Testis (tissue), 2 donors: ENCODE measurements at regions not wholly inside any gene's neighbourhood (a gene's known extent, or its start where the extent isn't known, plus 50 kb on each side); places are given as distances from the start of the nearest gene placed in this dataset.

Source experiments
- DNase-seq: peaks from one replicate; pipeline ENCODE4 v3.0.0-alpha.2; 2019
- H3K27ac ChIP-seq, 2 donors: fragments of 200-600 bp; sonication (generic); one replicate each; pipeline ENCODE4 v1.5.1; 2019
- H3K27me3 ChIP-seq: fragments of 200-600 bp; sonication (generic); one replicate; pipeline ENCODE4 v1.5.1; 2019
- H3K36me3 ChIP-seq: fragments of 200-600 bp; sonication (generic); one replicate; pipeline ENCODE4 v1.5.1; 2017; ENCODE audit warnings: low read depth; ENCODE audit errors: missing control alignments
- H3K4me1 ChIP-seq: fragments of 200-600 bp; sonication (generic); one replicate; pipeline ENCODE4 v1.5.1; 2019
- H3K4me3 ChIP-seq, 2 donors: fragments of 200-600 bp; sonication (generic); one replicate each; pipeline ENCODE4 v1.5.1; 2017 to 2019
- H3K9me3 ChIP-seq: fragments of 200-600 bp; sonication (generic); one replicate; pipeline ENCODE4 v1.5.1; 2017
- POLR2A ChIP-seq: fragments of 450-650 bp; IDR thresholded peaks from one replicate; pipeline ENCODE4 v1.6.1; 2017; ENCODE audit warnings: antibody characterized with exemption, mild to moderate bottlenecking, moderate library complexity
- WGBS, 2 donors: methylation state at CpG; one replicate each; pipeline ENCODE4 v1.1.5; 2018; 5-methylcytosine and 5-hydroxymethylcytosine counted together
- intact Hi-C: fragments of 100-400 bp; cut with DNase I; formaldehyde crosslinking; loops from one replicate; pipeline ENCODE4 v1.15.1; 2023; ENCODE audit warnings: low total_unique reads
- TF ChIP-seq, protein P1 (sequence below), 3 experiments: fragments of 450-650 bp in 2 of 3; fragments of 200-600 bp in 1 of 3; sonication (generic) in 1 of 3; IDR thresholded peaks; one replicate each; pipeline ENCODE4 v1.5.1; 2016 to 2019; ENCODE audit warnings: antibody characterized with exemption in 3 of 3, mild to moderate bottlenecking in 2 of 3, moderate library complexity in 1 of 3

- DNase-seq, result no peak
- H3K4me3 ChIP-seq, result no peak overlapping the region
- H3K4me1 ChIP-seq, result no peaks in the 10 kb centered on the region
- TF ChIP-seq, protein P1, sequence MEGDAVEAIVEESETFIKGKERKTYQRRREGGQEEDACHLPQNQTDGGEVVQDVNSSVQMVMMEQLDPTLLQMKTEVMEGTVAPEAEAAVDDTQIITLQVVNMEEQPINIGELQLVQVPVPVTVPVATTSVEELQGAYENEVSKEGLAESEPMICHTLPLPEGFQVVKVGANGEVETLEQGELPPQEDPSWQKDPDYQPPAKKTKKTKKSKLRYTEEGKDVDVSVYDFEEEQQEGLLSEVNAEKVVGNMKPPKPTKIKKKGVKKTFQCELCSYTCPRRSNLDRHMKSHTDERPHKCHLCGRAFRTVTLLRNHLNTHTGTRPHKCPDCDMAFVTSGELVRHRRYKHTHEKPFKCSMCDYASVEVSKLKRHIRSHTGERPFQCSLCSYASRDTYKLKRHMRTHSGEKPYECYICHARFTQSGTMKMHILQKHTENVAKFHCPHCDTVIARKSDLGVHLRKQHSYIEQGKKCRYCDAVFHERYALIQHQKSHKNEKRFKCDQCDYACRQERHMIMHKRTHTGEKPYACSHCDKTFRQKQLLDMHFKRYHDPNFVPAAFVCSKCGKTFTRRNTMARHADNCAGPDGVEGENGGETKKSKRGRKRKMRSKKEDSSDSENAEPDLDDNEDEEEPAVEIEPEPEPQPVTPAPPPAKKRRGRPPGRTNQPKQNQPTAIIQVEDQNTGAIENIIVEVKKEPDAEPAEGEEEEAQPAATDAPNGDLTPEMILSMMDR (IDR thresholded peaks at IDR 0.05), result no peak
- TF ChIP-seq POLR2A, result no peak
- no peaks in the 10 kb centered on the region for H3K36me3 ChIP-seq
- H3K27me3 ChIP-seq, result no peaks in the 10 kb centered on the region
- no peak overlapping the region for H3K27ac ChIP-seq
- H3K9me3 ChIP-seq, result no peaks in the 10 kb centered on the region
- WGBS, 2 donors, result 71 to 83% methylated on average over 5 of the region's 5 CpGs
- intact Hi-C loops, result no loop called here
Observed at GRCh38 chr10:52436664-52437063, 122.6 kb downstream of the DKK1 start.

DNA sequence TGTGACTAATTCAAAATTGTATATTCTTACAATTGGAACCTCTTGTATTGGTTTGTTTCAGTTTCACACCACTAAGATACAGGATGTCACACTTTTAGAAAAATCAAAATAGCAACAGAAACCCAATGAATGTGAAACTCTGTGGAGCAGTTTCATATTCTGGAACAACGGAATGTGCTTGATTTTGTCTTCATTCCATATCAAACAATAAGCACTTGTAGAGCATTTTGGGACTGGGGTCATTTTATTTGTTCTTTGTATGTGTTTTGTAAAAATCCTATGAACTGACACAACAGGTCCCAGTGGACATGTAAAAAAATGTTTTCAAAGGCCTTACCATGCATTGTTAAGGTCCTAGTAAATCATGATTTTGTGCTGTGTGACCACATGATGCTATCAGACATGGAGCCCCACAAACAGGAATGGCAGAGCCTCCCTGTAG, 123.1 kb downstream of the DKK1 start:
- TF ChIP-seq, protein P1 (IDR thresholded peaks at IDR 0.05), result no peak
- TF ChIP-seq POLR2A, result no peak

DNA sequence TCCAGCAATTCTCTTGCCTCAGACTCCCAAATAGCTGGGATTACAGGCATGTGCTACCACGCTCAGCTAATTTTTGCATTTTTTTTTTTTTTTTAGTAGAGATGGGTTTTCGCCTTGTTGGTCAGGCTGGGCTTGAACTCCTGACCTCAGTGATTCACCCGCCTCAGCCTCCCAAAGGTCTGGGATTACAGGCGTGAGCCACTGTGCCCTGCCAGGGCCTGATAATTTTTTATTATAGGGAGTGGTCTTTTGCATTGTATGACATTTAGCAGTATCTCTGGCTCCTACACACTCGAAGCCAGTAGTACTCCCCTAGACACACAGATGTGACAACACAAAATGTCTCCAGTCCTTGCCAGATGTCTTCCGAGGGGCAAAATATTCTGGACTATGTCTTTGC, 124.0 kb downstream of the DKK1 start:
- no peaks in the 10 kb centered on the region for H3K27me3 ChIP-seq
- H3K4me3 ChIP-seq, result no peak overlapping the region
- TF ChIP-seq, protein P1 (IDR thresholded peaks at IDR 0.05), result no peak
- no peak for TF ChIP-seq POLR2A
- no peaks in the 10 kb centered on the region for H3K36me3 ChIP-seq
- intact Hi-C loops, result no loop called here
- no peaks in the 10 kb centered on the region for H3K4me1 ChIP-seq
- WGBS, 2 donors, result 82 to 92% methylated on average over 6 of the region's 6 CpGs
- H3K27ac ChIP-seq, result no peak overlapping the region
- no peak for DNase-seq
- no peaks in the 10 kb centered on the region for H3K9me3 ChIP-seq

More for the DNA sequence above, 123.1 kb downstream of the DKK1 start:
- no peak overlapping the region for H3K4me3 ChIP-seq
- H3K27me3 ChIP-seq, result no peaks in the 10 kb centered on the region
- no peaks in the 10 kb centered on the region for H3K4me1 ChIP-seq
- no peaks in the 10 kb centered on the region for H3K9me3 ChIP-seq
- H3K36me3 ChIP-seq, result no peaks in the 10 kb centered on the region
- DNase-seq, result no peak
- no peak overlapping the region for H3K27ac ChIP-seq
- 85% methylated on average over 1 of the region's 1 CpG for WGBS, 2 donors
- intact Hi-C loops, result no loop called here

DNA sequence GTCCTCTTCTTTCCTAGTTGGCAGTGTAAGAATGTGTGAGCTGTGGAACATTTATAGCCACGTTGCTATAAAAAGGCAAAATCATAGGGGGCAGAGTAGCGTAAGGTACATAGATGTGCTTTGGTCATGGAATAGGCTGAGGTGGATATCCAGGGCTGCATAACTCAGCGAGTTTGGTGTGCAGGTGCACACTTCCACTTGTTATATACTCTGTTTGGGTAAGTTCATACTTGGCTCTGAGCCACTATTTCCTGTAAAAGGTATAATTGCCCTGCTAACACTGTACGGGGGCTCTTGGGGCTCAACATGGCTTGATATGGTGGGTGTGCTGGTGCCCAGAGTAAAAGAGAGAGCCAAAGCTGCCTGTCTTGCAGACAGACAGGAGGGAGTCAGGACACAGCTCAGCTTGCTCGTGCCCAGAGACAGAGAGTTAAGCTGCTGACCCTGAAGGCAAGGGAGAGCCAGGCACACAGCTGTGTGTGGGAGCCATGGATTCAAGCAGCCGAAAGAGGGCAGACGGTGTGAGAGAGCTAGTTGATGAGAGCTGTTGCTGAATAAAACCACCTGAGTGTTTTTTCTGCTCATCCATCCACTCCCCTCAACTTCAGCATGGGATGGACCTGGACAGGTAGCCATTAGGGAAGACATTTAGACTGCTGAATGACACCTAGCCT, 126.7 kb downstream of the DKK1 start:
- intact Hi-C loops, result no loop called here
- H3K27ac ChIP-seq, result no peak overlapping the region

More for the DNA sequence above, 126.7 kb downstream of the DKK1 start:
- Histone ChIP-seq H3K36me3 (no peaks in the 10 kb centered on the region), H3K4me1 (no peaks in the 10 kb centered on the region), H3K9me3 (no peaks in the 10 kb centered on the region), H3K4me3 (no peak overlapping the region), H3K27me3 (no peaks in the 10 kb centered on the region)
- DNase-seq, result no peak
- 47 to 60% methylated on average over 7 of the region's 7 CpGs for WGBS, 2 donors
- TF ChIP-seq, protein P1 (IDR thresholded peaks at IDR 0.05), result no peak
- TF ChIP-seq POLR2A, result no peak
